Stomach (tissue), 8 donors: ENCODE measurements at regions not wholly inside any gene's neighbourhood (a gene's known extent, or its start where the extent isn't known, plus 50 kb on each side); places are given as distances from the start of the nearest gene placed in this dataset.

Experiments used
- DNase-seq, 2 donors: peaks; one replicate each; pipeline versions ENCODE4 v3.0.0 to v3.0.0-alpha.2; 2013 to 2019
- H3K27ac ChIP-seq, 5 donors: fragments of 200-600 bp in 4 of 5; sonication (generic) in 4 of 5; one replicate each; pipeline ENCODE4 v1.5.1; 2013 to 2019; ENCODE audit warnings: mild to moderate bottlenecking in 1 of 5, moderate library complexity in 1 of 5
- H3K27me3 ChIP-seq, 3 donors: fragments of 200-600 bp; sonication (generic); one replicate each; pipeline ENCODE4 v1.5.1; 2017 to 2019; ENCODE audit warnings: mixed run types in 1 of 3
- H3K36me3 ChIP-seq, 4 donors: fragments of 200-600 bp; sonication (generic); 1 replicate in 3 of 4; 2 replicates in 1 of 4; pipeline ENCODE4 v1.5.1; 2016 to 2019
- H3K4me1 ChIP-seq, 4 donors: fragments of 200-600 bp; sonication (generic); one replicate each; pipeline ENCODE4 v1.5.1; 2016 to 2019
- H3K4me3 ChIP-seq, 4 donors: fragments of 200-600 bp; sonication (generic) in 3 of 4; one replicate each; pipeline ENCODE4 v1.5.1; 2016 to 2019; ENCODE audit warnings: mild to moderate bottlenecking in 1 of 4
- H3K9me3 ChIP-seq, 4 donors: fragments of 200-600 bp; sonication (generic); one replicate each; pipeline ENCODE4 v1.5.1; 2016 to 2019
- EP300 ChIP-seq: sonication (generic); formaldehyde crosslinking; IDR thresholded peaks from one replicate; pipeline ENCODE4 v1.6.1; 2017; ENCODE audit warnings: antibody characterized with exemption
- POLR2A ChIP-seq, 4 donors: fragments of 450-650 bp; IDR thresholded peaks; one replicate each; pipeline ENCODE4 v1.6.1; 2016; ENCODE audit warnings: antibody characterized with exemption in 4 of 4, control low read depth in 2 of 4, mild to moderate bottlenecking in 1 of 4, moderate library complexity in 1 of 4
- POLR2AphosphoS5 ChIP-seq, 3 donors: sonication (generic); formaldehyde crosslinking; IDR thresholded peaks; one replicate each; pipeline ENCODE4 v1.6.1; 2016; ENCODE audit warnings: antibody characterized with exemption in 3 of 3
- WGBS, 5 donors: extraction: QIAGEN DNeasy Blood & Tissue Kit in 3 of 5; methylation state at CpG; one replicate each; pipeline versions ENCODE4 v1.1.5 to v1.1.7; 2013 to 2018; 5-methylcytosine and 5-hydroxymethylcytosine counted together
- intact Hi-C: fragments of 100-400 bp; cut with DNase I; formaldehyde crosslinking; loops from one replicate; pipeline ENCODE4 v1.15.1; 2023; ENCODE audit warnings: low total_unique reads
- TF ChIP-seq, protein P1 (sequence below), 7 experiments: fragments of 450-650 bp in 4 of 7; fragments of 200-600 bp in 3 of 7; sonication (generic) in 3 of 7; IDR thresholded peaks; one replicate each; pipeline ENCODE4 v1.5.1; 2016 to 2019; ENCODE audit warnings: antibody characterized with exemption in 7 of 7, control low read depth in 2 of 7, mild to moderate bottlenecking in 1 of 7
- donor health status: healthy with polysubstance abuse.
- donor health status: Bipolar disorder and iron deficiency.
- donor health status: healthy.

GRCh38 chr1:191875994-191876393 is 282.3 kb upstream of the RGS18 start:
- intact Hi-C loops, result no loop called here
- 82 to 92% (median 85%) methylated on average over 1 of the region's 1 CpG for WGBS, 5 donors
- H3K27ac ChIP-seq, result no peak overlapping the region
- H3K36me3 ChIP-seq, result no peaks in the 10 kb centered on the region
- no peaks in the 10 kb centered on the region for H3K27me3 ChIP-seq
- no peak overlapping the region for H3K4me3 ChIP-seq
- TF ChIP-seq POLR2A (IDR thresholded peaks at IDR 0.05), result no peak
- TF ChIP-seq EP300, result no peak
- TF ChIP-seq, protein P1, sequence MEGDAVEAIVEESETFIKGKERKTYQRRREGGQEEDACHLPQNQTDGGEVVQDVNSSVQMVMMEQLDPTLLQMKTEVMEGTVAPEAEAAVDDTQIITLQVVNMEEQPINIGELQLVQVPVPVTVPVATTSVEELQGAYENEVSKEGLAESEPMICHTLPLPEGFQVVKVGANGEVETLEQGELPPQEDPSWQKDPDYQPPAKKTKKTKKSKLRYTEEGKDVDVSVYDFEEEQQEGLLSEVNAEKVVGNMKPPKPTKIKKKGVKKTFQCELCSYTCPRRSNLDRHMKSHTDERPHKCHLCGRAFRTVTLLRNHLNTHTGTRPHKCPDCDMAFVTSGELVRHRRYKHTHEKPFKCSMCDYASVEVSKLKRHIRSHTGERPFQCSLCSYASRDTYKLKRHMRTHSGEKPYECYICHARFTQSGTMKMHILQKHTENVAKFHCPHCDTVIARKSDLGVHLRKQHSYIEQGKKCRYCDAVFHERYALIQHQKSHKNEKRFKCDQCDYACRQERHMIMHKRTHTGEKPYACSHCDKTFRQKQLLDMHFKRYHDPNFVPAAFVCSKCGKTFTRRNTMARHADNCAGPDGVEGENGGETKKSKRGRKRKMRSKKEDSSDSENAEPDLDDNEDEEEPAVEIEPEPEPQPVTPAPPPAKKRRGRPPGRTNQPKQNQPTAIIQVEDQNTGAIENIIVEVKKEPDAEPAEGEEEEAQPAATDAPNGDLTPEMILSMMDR (IDR thresholded peaks at IDR 0.05), result no peak
- TF ChIP-seq POLR2AphosphoS5 (IDR thresholded peaks at IDR 0.05), result no peak
- DNase-seq, result no peak
- no peaks in the 10 kb centered on the region for H3K4me1 ChIP-seq
- H3K9me3 ChIP-seq, result peaks cover 0 to 3% (median 0%) of the 10 kb centered on the region in 4 donors

DNA sequence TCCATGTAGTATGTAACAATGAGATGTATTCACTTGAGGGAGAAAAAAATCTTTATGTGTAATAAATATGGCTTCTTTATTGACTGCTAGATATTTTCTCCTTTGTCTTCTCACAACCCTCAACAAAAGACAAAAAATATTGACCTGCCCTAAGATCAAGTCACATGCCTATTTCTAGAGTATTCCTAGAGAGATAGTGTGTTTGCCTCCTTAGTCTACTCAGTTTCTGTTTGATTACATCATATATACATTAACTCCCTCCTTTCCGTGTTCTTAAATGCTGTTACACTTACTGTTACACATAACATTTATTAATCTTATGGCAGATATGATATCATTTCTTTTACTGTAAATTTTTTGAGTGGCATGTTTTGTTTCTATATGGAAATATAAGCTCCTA is 281.6 kb upstream of the RGS18 start:
- Histone ChIP-seq H3K36me3 (no peaks in the 10 kb centered on the region), H3K9me3 (peaks cover 0 to 3% (median 0%) of the 10 kb centered on the region in 4 donors), H3K27me3 (no peaks in the 10 kb centered on the region), H3K27ac (no peak overlapping the region), H3K4me1 (no peaks in the 10 kb centered on the region), H3K4me3 (no peak overlapping the region)
- WGBS, 5 donors, result 48 to 63% (median 58%) methylated on average over 1 of the region's 1 CpG
- DNase-seq, result no peak
- no peak for TF ChIP-seq POLR2AphosphoS5 (IDR thresholded peaks at IDR 0.05)
- no peak for TF ChIP-seq EP300
- TF ChIP-seq, protein P1 (IDR thresholded peaks at IDR 0.05), result no peak
- intact Hi-C loops, result no loop called here

DNA sequence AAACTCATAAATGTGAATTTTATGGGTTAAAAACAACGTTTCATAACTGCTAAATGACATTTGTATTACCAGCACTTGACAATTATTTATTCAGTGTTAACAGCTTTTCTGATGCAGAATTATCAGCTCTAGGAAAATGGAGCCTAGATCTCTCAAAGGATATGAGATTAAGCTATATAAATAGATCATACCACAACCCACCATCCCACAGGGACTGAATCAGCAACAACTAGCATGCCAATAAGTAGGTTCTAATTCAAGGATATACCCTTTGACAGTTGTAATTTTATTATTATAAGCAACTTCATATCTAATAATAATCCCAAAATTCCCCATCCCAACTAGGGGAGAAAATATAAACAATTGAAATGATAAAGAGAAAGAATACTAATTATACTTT is 275.4 kb upstream of the RGS18 start:
- TF ChIP-seq, protein P1 (IDR thresholded peaks at IDR 0.05), result no peak
- TF ChIP-seq POLR2A (IDR thresholded peaks at IDR 0.05) (no peak), EP300 (no peak), POLR2AphosphoS5 (IDR thresholded peaks at IDR 0.05) (no peak)
- Histone ChIP-seq H3K9me3 (peaks cover 0 to 3% (median 0%) of the 10 kb centered on the region in 4 donors), H3K4me1 (no peaks in the 10 kb centered on the region), H3K36me3 (no peaks in the 10 kb centered on the region), H3K27ac (no peak overlapping the region), H3K4me3 (no peak overlapping the region), H3K27me3 (no peaks in the 10 kb centered on the region)
- WGBS, 5 donors, result 7 to 37% (median 18%) methylated on average over 1 of the region's 1 CpG
- no peak for DNase-seq
- intact Hi-C loops, result no loop called here

DNA sequence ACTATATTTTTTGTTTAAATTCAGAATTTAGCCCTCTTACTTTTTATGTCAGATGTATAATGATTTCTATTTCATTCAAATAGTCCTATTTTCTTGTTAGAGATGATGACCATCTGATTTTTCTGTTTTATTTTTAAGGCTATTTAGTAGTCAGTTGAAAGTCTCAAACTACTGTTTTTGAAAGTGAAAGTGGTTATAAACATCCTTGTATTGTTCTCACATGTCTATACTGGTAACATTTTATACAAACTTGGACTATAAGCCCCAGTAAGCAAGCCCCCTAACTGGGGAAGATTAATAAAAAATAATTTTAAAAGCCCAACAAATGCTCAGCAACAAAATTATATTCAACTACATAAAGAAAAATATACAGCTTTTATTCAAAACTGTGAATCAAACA is 271.3 kb upstream of the RGS18 start:
- TF ChIP-seq POLR2A (IDR thresholded peaks at IDR 0.05) (no peak), EP300 (no peak), POLR2AphosphoS5 (IDR thresholded peaks at IDR 0.05) (no peak)
- TF ChIP-seq, protein P1 (IDR thresholded peaks at IDR 0.05), result no peak
- Histone ChIP-seq H3K4me1 (no peaks in the 10 kb centered on the region), H3K4me3 (no peak overlapping the region), H3K9me3 (no peaks in the 10 kb centered on the region), H3K27me3 (no peaks in the 10 kb centered on the region), H3K27ac (no peak overlapping the region), H3K36me3 (no peaks in the 10 kb centered on the region)
- intact Hi-C loops, result no loop called here
- DNase-seq, result no peak
